Kidney capillary endothelial cell (primary cell): ENCODE measurements at regions not wholly inside any gene's neighbourhood (a gene's known extent, or its start where the extent isn't known, plus 50 kb on each side); places are given as distances from the start of the nearest gene placed in this dataset.
"Not testable (repeated sequence)": the region's sequence is repeated elsewhere in the genome, so short reads cannot be mapped to it uniquely, and the experiment has no call there.

Experiments used
- DNase-seq: peaks from one replicate; pipeline ENCODE4 v3.0.0-alpha.2; 2018; ENCODE audit warnings: low spot score

- not testable (repeated sequence) for DNase-seq
These were observed 299.1 kb upstream of the ZNF658 start for GRCh38 chr9:66601472-66601871.

GRCh38 chr9:66631521-66632046 is 268.9 kb upstream of the ZNF658 start:
- not testable (repeated sequence) for DNase-seq

- DNase-seq: not testable (repeated sequence)
These were observed 252.8 kb upstream of the ZNF658 start for GRCh38 chr9:66647675-66648074.

GRCh38 chr9:66690242-66690641 is 210.3 kb upstream of the ZNF658 start:
- not testable (repeated sequence) for DNase-seq

- DNase-seq: not testable (repeated sequence)
These were observed 204.8 kb upstream of the ZNF658 start for GRCh38 chr9:66695561-66696240.

- DNase-seq: not testable (repeated sequence)
These were observed 203.0 kb upstream of the ZNF658 start for GRCh38 chr9:66697343-66698065.

GRCh38 chr9:66698066-66698455 is 202.5 kb upstream of the ZNF658 start:
- DNase-seq: not testable (repeated sequence)

- DNase-seq: not testable (repeated sequence)
These were observed 198.8 kb upstream of the ZNF658 start for GRCh38 chr9:66701411-66702377.

- not testable (repeated sequence) for DNase-seq
These were observed 189.0 kb upstream of the ZNF658 start for GRCh38 chr9:66711553-66711952.

- not testable (repeated sequence) for DNase-seq
These were observed 187.7 kb upstream of the ZNF658 start for GRCh38 chr9:66712870-66713269.

- DNase-seq: not testable (repeated sequence)
These were observed 187.0 kb upstream of the ZNF658 start for GRCh38 chr9:66713552-66713951.

- DNase-seq: not testable (repeated sequence)
These were observed 179.7 kb upstream of the ZNF658 start for GRCh38 chr9:66720845-66721244.

- not testable (repeated sequence) for DNase-seq
These were observed 173.0 kb upstream of the ZNF658 start for GRCh38 chr9:66727540-66727939.

GRCh38 chr9:66736686-66737085 is 163.8 kb upstream of the ZNF658 start:
- DNase-seq: not testable (repeated sequence)

- DNase-seq: not testable (repeated sequence)
These were observed 162.1 kb upstream of the ZNF658 start for GRCh38 chr9:66738418-66738817.

- DNase-seq: not testable (repeated sequence)
These were observed 160.4 kb upstream of the ZNF658 start for GRCh38 chr9:66740136-66740535.

GRCh38 chr9:66745846-66746245 is 154.7 kb upstream of the ZNF658 start:
- DNase-seq: not testable (repeated sequence)

- not testable (repeated sequence) for DNase-seq
These were observed 148.1 kb upstream of the ZNF658 start for GRCh38 chr9:66752324-66752923.

GRCh38 chr9:66759825-66760492 is 140.6 kb upstream of the ZNF658 start:
- DNase-seq: not testable (repeated sequence)

- DNase-seq: not testable (repeated sequence)
These were observed 135.6 kb upstream of the ZNF658 start for GRCh38 chr9:66764799-66765493.
